ENCODE measurements at regions not wholly inside any gene's neighbourhood (a gene's known extent, or its start where the extent isn't known, plus 50 kb on each side); places are given as distances from the start of the nearest gene placed in this dataset.

- Histone ChIP-seq H3K9ac (ENCODE audit: low read length) (no peak overlapping the region), H3F3A (ENCODE audit: insufficient read depth, low read length, poor library complexity, severe bottlenecking) (no peaks in the 10 kb centered on the region), H2AFZ (ENCODE audit: low read depth, low read length) (no peak overlapping the region), H3K27me3 (ENCODE audit: insufficient read depth, low read depth, low read length) (no peaks in the 10 kb centered on the region), H3K4me3 (ENCODE audit: low read length) (no peak overlapping the region), H3K9me2 (ENCODE audit: insufficient read depth, low read length) (no peaks in the 10 kb centered on the region), H3K4me2 (ENCODE audit: low read length) (no peak overlapping the region), H3K9me3 (ENCODE audit: low read length) (no peaks in the 10 kb centered on the region), H4K20me1 (ENCODE audit: insufficient read depth) (no peaks in the 10 kb centered on the region), H3K79me2 (replicated peaks; ENCODE audit: insufficient read depth, low read length) (no peaks in the 10 kb centered on the region), H3K27ac (ENCODE audit: low read length) (no peak overlapping the region), H3K36me3 (ENCODE audit: insufficient read depth, low read length) (no peaks in the 10 kb centered on the region)
- TF ChIP-seq MXI1 (conservative IDR thresholded peaks at IDR 0.05; ENCODE audit: poor library complexity, severe bottlenecking) (no peak), TAF1 (IDR thresholded peaks at IDR 0.05; ENCODE audit: low read depth) (no peak), SMC3 (conservative IDR thresholded peaks at IDR 0.05; ENCODE audit: poor library complexity) (no peak), EP300 (conservative IDR thresholded peaks at IDR 0.05; ENCODE audit: poor library complexity, severe bottlenecking) (no peak), CTCF (IDR thresholded peaks at IDR 0.05; ENCODE audit: poor library complexity, severe bottlenecking) (no peak), EZH2 (IDR thresholded peaks at IDR 0.05; ENCODE audit: borderline replicate concordance, insufficient read depth, low read length, poor library complexity, severe bottlenecking) (no peak), REST (IDR thresholded peaks at IDR 0.05; ENCODE audit: borderline replicate concordance) (no peak), POLR2AphosphoS5 (IDR thresholded peaks at IDR 0.05) (no peak), RAD21 (conservative IDR thresholded peaks at IDR 0.05) (no peak)
These were observed 303.7 kb upstream of the PCDH15 start for GRCh38 chr10:55104738-55105137.

GRCh38 chr10:55098452-55098851 is 297.4 kb upstream of the PCDH15 start:
- H3K9me2 ChIP-seq (ENCODE audit: insufficient read depth, low read length), result no peaks in the 10 kb centered on the region
- H3K36me3 ChIP-seq (ENCODE audit: insufficient read depth, low read length), result no peaks in the 10 kb centered on the region
- H2AFZ ChIP-seq (ENCODE audit: low read depth, low read length), result no peak overlapping the region
- no peaks in the 10 kb centered on the region for H3K79me2 ChIP-seq (replicated peaks; ENCODE audit: insufficient read depth, low read length)
- TF ChIP-seq RAD21 (conservative IDR thresholded peaks at IDR 0.05) (no peak), SMC3 (conservative IDR thresholded peaks at IDR 0.05; ENCODE audit: poor library complexity) (no peak), MXI1 (conservative IDR thresholded peaks at IDR 0.05; ENCODE audit: poor library complexity, severe bottlenecking) (no peak), TAF1 (IDR thresholded peaks at IDR 0.05; ENCODE audit: low read depth) (no peak), EZH2 (IDR thresholded peaks at IDR 0.05; ENCODE audit: borderline replicate concordance, insufficient read depth, low read length, poor library complexity, severe bottlenecking) (no peak), CTCF (IDR thresholded peaks at IDR 0.05; ENCODE audit: poor library complexity, severe bottlenecking) (no peak), POLR2AphosphoS5 (IDR thresholded peaks at IDR 0.05) (no peak), REST (IDR thresholded peaks at IDR 0.05; ENCODE audit: borderline replicate concordance) (no peak), EP300 (conservative IDR thresholded peaks at IDR 0.05; ENCODE audit: poor library complexity, severe bottlenecking) (no peak)
- H3K9me3 ChIP-seq (ENCODE audit: low read length), result no peaks in the 10 kb centered on the region
- H3K4me3 ChIP-seq (ENCODE audit: low read length), result no peak overlapping the region
- H3F3A ChIP-seq (ENCODE audit: insufficient read depth, low read length, poor library complexity, severe bottlenecking), result no peaks in the 10 kb centered on the region
- no peak overlapping the region for H3K27ac ChIP-seq (ENCODE audit: low read length)
- H3K27me3 ChIP-seq (ENCODE audit: insufficient read depth, low read depth, low read length), result no peaks in the 10 kb centered on the region
- H3K4me2 ChIP-seq (ENCODE audit: low read length), result no peak overlapping the region
- no peaks in the 10 kb centered on the region for H4K20me1 ChIP-seq (ENCODE audit: insufficient read depth)
- no peak overlapping the region for H3K9ac ChIP-seq (ENCODE audit: low read length)

All from neural cell (in vitro differentiated cells).